ENCODE measurements at regions not wholly inside any gene's neighbourhood (a gene's known extent, or its start where the extent isn't known, plus 50 kb on each side); places are given as distances from the start of the nearest gene placed in this dataset.
A peak's percentile ranks its signal among the peaks of the same experiment; 100 is the strongest.

GRCh38 chr4:64551125-64551524 lies 141.9 kb upstream of the TECRL start:
- no peak for DNase-seq

- DNase-seq, result no peak
Observed at GRCh38 chr4:64545593-64545992, 136.3 kb upstream of the TECRL start.

GRCh38 chr4:64539234-64539849 lies 130.1 kb upstream of the TECRL start:
- DNase-seq, result peak; percentile 4

- no peak for DNase-seq
Observed at GRCh38 chr4:64538219-64538618, 129.0 kb upstream of the TECRL start.

- DNase-seq, result no peak
Observed at GRCh38 chr4:64533637-64534036, 124.4 kb upstream of the TECRL start.

GRCh38 chr4:64533159-64533558 lies 123.9 kb upstream of the TECRL start:
- DNase-seq, result no peak

- DNase-seq, result no peak
Observed at GRCh38 chr4:64520421-64520820, 111.2 kb upstream of the TECRL start.

- DNase-seq, result no peak
Observed at GRCh38 chr4:64518600-64518999, 109.3 kb upstream of the TECRL start.

- no peak for DNase-seq
Observed at GRCh38 chr4:64516176-64516575, 106.9 kb upstream of the TECRL start.

GRCh38 chr4:64508089-64508488 lies 98.8 kb upstream of the TECRL start:
- DNase-seq, result no peak

GRCh38 chr4:64503945-64504675 lies 94.9 kb upstream of the TECRL start:
- no peak for DNase-seq

GRCh38 chr4:64503416-64503815 lies 94.2 kb upstream of the TECRL start:
- no peak for DNase-seq

- no peak for DNase-seq
Observed at GRCh38 chr4:64497491-64497890, 88.2 kb upstream of the TECRL start.

- no peak for DNase-seq
Observed at GRCh38 chr4:64495946-64496345, 86.7 kb upstream of the TECRL start.

GRCh38 chr4:64489628-64490027 lies 80.4 kb upstream of the TECRL start:
- no peak for DNase-seq

- no peak for DNase-seq
Observed at GRCh38 chr4:64479338-64479737, 70.1 kb upstream of the TECRL start.

- no peak for DNase-seq
Observed at GRCh38 chr4:64477127-64477526, 67.9 kb upstream of the TECRL start.

GRCh38 chr4:64465263-64465662 lies 56.0 kb upstream of the TECRL start:
- no peak for DNase-seq

GRCh38 chr4:64464581-64464980 lies 55.3 kb upstream of the TECRL start:
- DNase-seq, result no peak
